CD8-positive, alpha-beta memory T cell (primary cell): ENCODE measurements at regions not wholly inside any gene's neighbourhood (a gene's known extent, or its start where the extent isn't known, plus 50 kb on each side); places are given as distances from the start of the nearest gene placed in this dataset.

Experiments used
- CTCF ChIA-PET: fragments of 350-600 bp; sonication (Branson Sonifier 250); formaldehyde crosslinking; loops from one replicate; lab custom pipeline; 2021; ENCODE audit warnings: antibody characterized with exemption; lab: Charles Lee
- POLR2A ChIA-PET: fragments of 350-600 bp; sonication (Branson Sonifier 250); formaldehyde crosslinking; loops from one replicate; lab custom pipeline; 2021; ENCODE audit warnings: antibody characterized with exemption; lab: Charles Lee
- DNase-seq, 5 donors: peaks; one replicate each; pipeline versions ENCODE4 v3.0.0 to v3.0.0-alpha.2; 2020 to 2022; ENCODE audit warnings: mixed read lengths in 1 of 5
- H3K27ac ChIP-seq: one replicate; pipeline ENCODE4 v1.7.0; 2013; ENCODE audit warnings: low read depth, mild to moderate bottlenecking, low read length, moderate library complexity
- H3K27me3 ChIP-seq: 2 replicates; pipeline ENCODE4 v1.7.0; 2013; ENCODE audit warnings: low read length, mild to moderate bottlenecking; ENCODE audit not compliant: insufficient read depth, poor library complexity, severe bottlenecking
- H3K36me3 ChIP-seq: 2 replicates; pipeline ENCODE4 v1.7.0; 2013; ENCODE audit warnings: mild to moderate bottlenecking, low read length, moderate library complexity; ENCODE audit not compliant: insufficient read depth
- H3K4me1 ChIP-seq: 2 replicates; pipeline ENCODE4 v1.7.0; 2013; ENCODE audit warnings: mild to moderate bottlenecking, low read length, moderate library complexity; ENCODE audit not compliant: insufficient read depth
- H3K4me3 ChIP-seq: 2 replicates; pipeline ENCODE4 v1.7.0; 2013; ENCODE audit warnings: mild to moderate bottlenecking, low read length
- H3K9me3 ChIP-seq: 2 replicates; pipeline ENCODE4 v1.7.0; 2013; ENCODE audit warnings: mild to moderate bottlenecking, low read length
- H3K27ac Mint-ChIP-seq, 8 donors: one replicate each; pipeline ENCODE4 v1.8.0; 2020 to 2021; ENCODE audit warnings: mixed read lengths in 8 of 8, mild to moderate bottlenecking in 6 of 8, inconsistent platforms in 3 of 8, moderate library complexity in 3 of 8
- H3K27me3 Mint-ChIP-seq, 2 donors: one replicate each; pipeline ENCODE4 v1.8.0; 2020 to 2021; ENCODE audit warnings: mixed read lengths in 2 of 2, mild to moderate bottlenecking in 1 of 2, moderate library complexity in 1 of 2
- H3K36me3 Mint-ChIP-seq, 3 donors: one replicate each; pipeline ENCODE4 v1.8.0; 2020 to 2021; ENCODE audit warnings: mixed read lengths in 3 of 3, inconsistent platforms in 1 of 3, mild to moderate bottlenecking in 1 of 3
- H3K4me1 Mint-ChIP-seq, 3 donors: one replicate each; pipeline ENCODE4 v1.8.0; 2020 to 2021; ENCODE audit warnings: mixed read lengths in 3 of 3, inconsistent platforms in 1 of 3, mild to moderate bottlenecking in 1 of 3
- H3K4me3 Mint-ChIP-seq, 7 donors: one replicate each; pipeline ENCODE4 v1.8.0; 2020 to 2021; ENCODE audit warnings: mixed read lengths in 7 of 7, mild to moderate bottlenecking in 6 of 7, moderate library complexity in 4 of 7, inconsistent platforms in 2 of 7
- H3K9me3 Mint-ChIP-seq, 5 donors: one replicate each; pipeline ENCODE4 v1.8.0; 2020 to 2022; ENCODE audit warnings: mixed read lengths in 5 of 5, mild to moderate bottlenecking in 3 of 5, moderate library complexity in 2 of 5, inconsistent platforms in 1 of 5

DNA sequence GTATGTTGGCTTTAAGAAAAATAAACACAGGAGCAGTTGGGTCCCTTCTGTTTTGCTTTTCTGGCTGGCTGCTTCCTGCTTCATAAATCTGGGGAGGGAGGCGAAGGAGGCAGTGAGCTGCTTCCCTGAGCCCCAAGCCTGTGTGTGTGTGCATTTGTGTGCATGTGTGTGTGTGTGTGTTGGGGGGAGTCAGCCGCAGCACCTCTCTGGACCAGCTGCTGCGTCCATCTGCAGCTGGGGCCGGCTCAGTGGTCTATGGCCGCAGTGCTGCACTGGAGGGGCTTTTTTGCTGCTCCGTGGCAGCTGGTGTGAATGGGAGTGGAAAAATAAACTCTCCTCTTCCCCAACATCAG, 192.3 kb downstream of the RNF144A start:
- H3K27ac Mint-ChIP-seq: peak overlapping the region in 1 of 8 donors; percentile 92
- no peak overlapping the region for H3K4me3 Mint-ChIP-seq
- no peak overlapping the region for H3K27ac ChIP-seq
- H3K27me3 Mint-ChIP-seq: peaks cover 0 to 3% of the 10 kb centered on the region in 2 donors
- H3K9me3 ChIP-seq: no peaks in the 10 kb centered on the region
- H3K4me1 Mint-ChIP-seq: no peaks in the 10 kb centered on the region
- no peak for DNase-seq
- H3K4me1 ChIP-seq: no peaks in the 10 kb centered on the region
- peaks cover 5 to 17% (median 14%) of the 10 kb centered on the region in 3 donors for H3K36me3 Mint-ChIP-seq
- CTCF ChIA-PET: interaction anchor here (3.4 kb wide), 1 partner anchor 13 kb away, joined by 17 read pairs; no protein-coding TSS in a partner anchor
- POLR2A ChIA-PET: no interaction called here
- no peak overlapping the region for H3K4me3 ChIP-seq
- H3K27me3 ChIP-seq: no peaks in the 10 kb centered on the region
- H3K36me3 ChIP-seq: no peaks in the 10 kb centered on the region
- H3K9me3 Mint-ChIP-seq: peaks cover 0 to 11% (median 4%) of the 10 kb centered on the region in 5 donors

- no peak overlapping the region for H3K27ac Mint-ChIP-seq
- H3K36me3 Mint-ChIP-seq: peaks cover 3 to 22% (median 14%) of the 10 kb centered on the region in 3 donors
- Histone ChIP-seq H3K4me1 (no peaks in the 10 kb centered on the region), H3K27ac (no peak overlapping the region), H3K9me3 (no peaks in the 10 kb centered on the region), H3K4me3 (no peak overlapping the region), H3K36me3 (no peaks in the 10 kb centered on the region), H3K27me3 (no peaks in the 10 kb centered on the region)
- DNase-seq: no peak
- no peaks in the 10 kb centered on the region for H3K4me1 Mint-ChIP-seq
- H3K27me3 Mint-ChIP-seq: peaks cover 0 to 3% of the 10 kb centered on the region in 2 donors
- ChIA-PET POLR2A (no interaction called here), CTCF (interaction anchor here (1.2 kb wide), 1 partner anchor 15 kb away, joined by 4 read pairs; no protein-coding TSS in a partner anchor)
- no peak overlapping the region for H3K4me3 Mint-ChIP-seq
- peaks cover 0 to 15% (median 8%) of the 10 kb centered on the region in 5 donors for H3K9me3 Mint-ChIP-seq
These were observed 194.4 kb downstream of the RNF144A start for GRCh38 chr2:7111626-7112025.

DNA sequence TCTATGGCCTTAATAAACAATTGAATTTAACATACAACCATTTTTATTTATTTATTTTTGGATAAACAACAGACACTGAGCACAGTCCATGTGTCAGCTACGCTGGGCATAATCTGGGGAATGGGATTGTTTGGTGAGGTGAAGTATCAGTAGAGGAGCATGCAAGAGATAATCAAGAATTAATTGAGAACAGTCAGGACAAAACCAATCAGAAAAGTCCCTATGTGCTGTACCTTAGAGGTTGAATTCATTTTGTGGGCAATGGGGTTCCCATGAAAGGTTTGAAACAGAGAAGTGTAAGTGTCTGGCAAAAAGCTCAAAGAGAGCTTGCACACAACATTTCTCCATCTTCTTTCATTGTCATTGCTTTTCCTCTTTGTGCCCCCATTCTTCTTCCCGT, 198.2 kb downstream of the RNF144A start:
- Mint-ChIP-seq H3K4me3 (no peak overlapping the region), H3K36me3 (peaks cover 3 to 22% (median 7%) of the 10 kb centered on the region in 3 donors), H3K9me3 (peaks cover 0 to 15% (median 8%) of the 10 kb centered on the region in 5 donors), H3K4me1 (no peaks in the 10 kb centered on the region), H3K27me3 (peaks cover 0 to 3% of the 10 kb centered on the region in 2 donors), H3K27ac (peak overlapping the region in 1 of 8 donors; percentile 64)
- no peak overlapping the region for H3K4me3 ChIP-seq
- ChIA-PET CTCF (no interaction called here), POLR2A (no interaction called here)
- DNase-seq: no peak
- no peak overlapping the region for H3K27ac ChIP-seq
- H3K9me3 ChIP-seq: no peaks in the 10 kb centered on the region
- no peaks in the 10 kb centered on the region for H3K4me1 ChIP-seq
- H3K27me3 ChIP-seq: no peaks in the 10 kb centered on the region
- no peaks in the 10 kb centered on the region for H3K36me3 ChIP-seq

- Histone ChIP-seq H3K4me1 (no peaks in the 10 kb centered on the region), H3K9me3 (no peaks in the 10 kb centered on the region), H3K36me3 (no peaks in the 10 kb centered on the region), H3K4me3 (no peak overlapping the region), H3K27me3 (no peaks in the 10 kb centered on the region), H3K27ac (no peak overlapping the region)
- DNase-seq: no peak
- no peaks in the 10 kb centered on the region for H3K4me1 Mint-ChIP-seq
- no peak overlapping the region for H3K27ac Mint-ChIP-seq
- peaks cover 3 to 22% (median 7%) of the 10 kb centered on the region in 3 donors for H3K36me3 Mint-ChIP-seq
- CTCF ChIA-PET: no interaction called here
- peaks cover 0 to 3% of the 10 kb centered on the region in 2 donors for H3K27me3 Mint-ChIP-seq
- no peak overlapping the region for H3K4me3 Mint-ChIP-seq
- POLR2A ChIA-PET: no interaction called here
- peaks cover 0 to 15% (median 8%) of the 10 kb centered on the region in 5 donors for H3K9me3 Mint-ChIP-seq
These were observed 198.7 kb downstream of the RNF144A start for GRCh38 chr2:7115906-7116305.

GRCh38 chr2:7116511-7116910, 199.3 kb downstream of the RNF144A start:
- Histone ChIP-seq H3K36me3 (no peaks in the 10 kb centered on the region), H3K4me1 (no peaks in the 10 kb centered on the region), H3K4me3 (no peak overlapping the region), H3K9me3 (no peaks in the 10 kb centered on the region), H3K27ac (no peak overlapping the region), H3K27me3 (no peaks in the 10 kb centered on the region)
- no peak overlapping the region for H3K27ac Mint-ChIP-seq
- CTCF ChIA-PET: interaction anchor here (1.2 kb wide), 1 partner anchor 20 kb away, joined by 3 read pairs; no protein-coding TSS in a partner anchor
- H3K36me3 Mint-ChIP-seq: peaks cover 3 to 22% (median 7%) of the 10 kb centered on the region in 3 donors
- no peak for DNase-seq
- H3K4me1 Mint-ChIP-seq: no peaks in the 10 kb centered on the region
- peaks cover 0 to 3% of the 10 kb centered on the region in 2 donors for H3K27me3 Mint-ChIP-seq
- POLR2A ChIA-PET: no interaction called here
- no peak overlapping the region for H3K4me3 Mint-ChIP-seq
- peaks cover 0 to 15% (median 8%) of the 10 kb centered on the region in 5 donors for H3K9me3 Mint-ChIP-seq

- peaks cover 0 to 15% (median 8%) of the 10 kb centered on the region in 5 donors for H3K9me3 Mint-ChIP-seq
- no peaks in the 10 kb centered on the region for H3K4me1 ChIP-seq
- H3K27ac ChIP-seq: no peak overlapping the region
- H3K9me3 ChIP-seq: no peaks in the 10 kb centered on the region
- ChIA-PET CTCF (interaction anchor here (1.2 kb wide), 1 partner anchor 20 kb away, joined by 3 read pairs; no protein-coding TSS in a partner anchor), POLR2A (no interaction called here)
- no peak overlapping the region for H3K4me3 Mint-ChIP-seq
- H3K4me1 Mint-ChIP-seq: no peaks in the 10 kb centered on the region
- no peaks in the 10 kb centered on the region for H3K27me3 ChIP-seq
- no peak overlapping the region for H3K4me3 ChIP-seq
- H3K27ac Mint-ChIP-seq: no peak overlapping the region
- peaks cover 0 to 3% of the 10 kb centered on the region in 2 donors for H3K27me3 Mint-ChIP-seq
- H3K36me3 ChIP-seq: no peaks in the 10 kb centered on the region
- DNase-seq: no peak
- H3K36me3 Mint-ChIP-seq: peaks cover 3 to 22% (median 7%) of the 10 kb centered on the region in 3 donors
These were observed 199.9 kb downstream of the RNF144A start for GRCh38 chr2:7117076-7117475.

DNA sequence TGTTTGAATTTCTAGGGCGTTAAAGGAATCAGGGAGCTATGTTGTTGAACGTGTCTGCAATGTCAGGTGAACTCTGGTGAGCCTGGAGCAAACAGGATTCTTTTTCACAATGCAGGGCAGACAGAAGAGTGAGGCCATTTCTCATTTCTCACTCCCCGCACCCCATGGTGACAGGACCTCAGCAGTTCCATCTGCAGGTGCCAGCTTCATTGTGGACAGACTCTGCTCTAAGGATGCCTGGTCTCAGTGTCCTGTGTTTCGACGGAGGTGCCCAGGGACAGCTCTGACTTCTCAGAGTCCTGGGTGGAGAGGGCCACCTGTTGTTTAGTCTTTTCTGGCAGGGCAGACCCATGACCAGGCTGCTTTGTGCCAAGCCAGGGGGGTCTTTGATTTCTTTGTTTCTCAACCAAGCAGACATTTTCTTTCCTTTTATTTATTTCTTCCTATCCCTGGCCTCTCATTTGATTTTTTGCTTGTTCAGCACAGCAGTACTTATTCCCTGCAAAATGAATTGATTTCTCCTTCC, 201.5 kb downstream of the RNF144A start:
- Mint-ChIP-seq H3K36me3 (peaks cover 5 to 14% (median 6%) of the 10 kb centered on the region in 3 donors), H3K27me3 (no peaks in the 10 kb centered on the region), H3K4me3 (no peak overlapping the region), H3K27ac (no peak overlapping the region), H3K9me3 (peaks cover 0 to 10% (median 7%) of the 10 kb centered on the region in 5 donors), H3K4me1 (no peaks in the 10 kb centered on the region)
- H3K27me3 ChIP-seq: no peaks in the 10 kb centered on the region
- CTCF ChIA-PET: no interaction called here
- no peaks in the 10 kb centered on the region for H3K9me3 ChIP-seq
- H3K4me1 ChIP-seq: no peaks in the 10 kb centered on the region
- H3K36me3 ChIP-seq: no peaks in the 10 kb centered on the region
- POLR2A ChIA-PET: no interaction called here
- no peak for DNase-seq
- no peak overlapping the region for H3K4me3 ChIP-seq
- H3K27ac ChIP-seq: no peak overlapping the region

GRCh38 chr2:7119132-7119835, 202.1 kb downstream of the RNF144A start:
- DNase-seq: no peak

More at GRCh38 chr2:7119132-7119835, 202.1 kb downstream of the RNF144A start:
- peaks cover 0 to 5% (median 3%) of the 10 kb centered on the region in 5 donors for H3K9me3 Mint-ChIP-seq
- no peaks in the 10 kb centered on the region for H3K4me1 ChIP-seq
- no peaks in the 10 kb centered on the region for H3K4me1 Mint-ChIP-seq
- no peaks in the 10 kb centered on the region for H3K36me3 ChIP-seq
- H3K27ac ChIP-seq: no peak overlapping the region
- no peaks in the 10 kb centered on the region for H3K9me3 ChIP-seq
- no peaks in the 10 kb centered on the region for H3K27me3 ChIP-seq
- ChIA-PET POLR2A (no interaction called here), CTCF (interaction anchor here (0.7 kb wide), 1 partner anchor 44 kb away, joined by 3 read pairs; no protein-coding TSS in a partner anchor)
- H3K4me3 ChIP-seq: no peak overlapping the region
- H3K36me3 Mint-ChIP-seq: peaks cover 4 to 9% (median 5%) of the 10 kb centered on the region in 3 donors
- no peak overlapping the region for H3K4me3 Mint-ChIP-seq
- no peak overlapping the region for H3K27ac Mint-ChIP-seq
- no peaks in the 10 kb centered on the region for H3K27me3 Mint-ChIP-seq
